H1 (cell line): ENCODE measurements at regions not wholly inside any gene's neighbourhood (a gene's known extent, or its start where the extent isn't known, plus 50 kb on each side); places are given as distances from the start of the nearest gene placed in this dataset.

Experiments
- CTCF ChIA-PET: fragments of 300-600 bp; sonication (Branson Sonifier 250); formaldehyde crosslinking; loops from one replicate; lab custom pipeline; 2021; ENCODE audit not compliant: partially characterized antibody; lab: Charles Lee
- POLR2A ChIA-PET: fragments of 300-600 bp; sonication (Branson Sonifier 250); formaldehyde crosslinking; loops from one replicate; lab custom pipeline; 2021; ENCODE audit warnings: inconsistent platforms; ENCODE audit not compliant: partially characterized antibody; lab: Charles Lee
- DNase-seq, 2 experiments: peaks; one replicate each; pipeline versions ENCODE4 v3.0.0 to v3.0.0-alpha.2; 2010 to 2022; ENCODE audit warnings: low spot score in 2 of 2, low read depth in 1 of 2, mixed read lengths in 1 of 2
- FAIRE-seq: peaks from 2 replicates; lab custom pipeline; 2011; peaks lifted over from hg19 to GRCh38; lab: Jason Lieb, UNC
- H2AFZ ChIP-seq: 2 replicates; pipeline ENCODE4 v1.8.1; 2012; ENCODE audit warnings: low read length, inconsistent platforms
- H2AK5ac ChIP-seq: 2 replicates; pipeline ENCODE4 v1.6.1; 2013; ENCODE audit warnings: low read depth, low read length
- H2BK120ac ChIP-seq: replicated peaks from 2 replicates; pipeline ENCODE3; 2013; ENCODE audit warnings: low read depth, low read length, inconsistent platforms
- H2BK12ac ChIP-seq: 2 replicates; pipeline ENCODE4 v1.6.1; 2013; ENCODE audit warnings: low read depth, low read length
- H2BK15ac ChIP-seq: 2 replicates; pipeline ENCODE4 v1.6.1; 2013; ENCODE audit warnings: low read length
- H2BK20ac ChIP-seq: 2 replicates; pipeline ENCODE4 v1.6.1; 2013; ENCODE audit warnings: low read length
- H2BK5ac ChIP-seq: 2 replicates; pipeline ENCODE4 v1.6.1; 2013; ENCODE audit warnings: low read depth, low read length
- H3K14ac ChIP-seq: 2 replicates; pipeline ENCODE4 v1.6.1; 2013; ENCODE audit warnings: inconsistent platforms; ENCODE audit not compliant: insufficient read length
- H3K18ac ChIP-seq: 2 replicates; pipeline ENCODE4 v1.6.1; 2013; ENCODE audit warnings: low read length; ENCODE audit errors: extremely low read depth
- H3K23ac ChIP-seq: 2 replicates; pipeline ENCODE4 v1.6.1; 2013; ENCODE audit warnings: inconsistent platforms; ENCODE audit not compliant: insufficient read length
- H3K23me2 ChIP-seq: 2 replicates; pipeline ENCODE4 v1.6.1; 2013; ENCODE audit warnings: low read depth, low read length
- H3K27ac ChIP-seq: 2 replicates; pipeline ENCODE4 v1.6.1; 2011; ENCODE audit warnings: low read depth, low read length, inconsistent platforms
- H3K27me3 ChIP-seq, 4 experiments: replicated peaks in 1 of 4; 1 replicate in 1 of 4; 2 replicates in 3 of 4; pipeline versions ENCODE4 v1.6.1 to v1.8.1; 2011 to 2013; ENCODE audit warnings: low read length in 3 of 4, mild to moderate bottlenecking in 3 of 4, inconsistent platforms in 2 of 4, mixed read lengths in 2 of 4, moderate library complexity in 1 of 4; ENCODE audit not compliant: control insufficient read depth in 3 of 4, insufficient read depth in 3 of 4; ENCODE audit errors: extremely low read depth in 1 of 4
- H3K36me3 ChIP-seq, 4 experiments: 2 replicates each; pipeline versions ENCODE4 v1.6.1 to v1.8.1; 2011 to 2013; ENCODE audit warnings: mild to moderate bottlenecking in 4 of 4, low read length in 3 of 4, moderate library complexity in 2 of 4, control low read depth in 1 of 4, inconsistent platforms in 1 of 4; ENCODE audit not compliant: insufficient read depth in 4 of 4, control insufficient read depth in 2 of 4
- H3K4ac ChIP-seq: replicated peaks from 2 replicates; pipeline ENCODE3; 2013; ENCODE audit warnings: low read length, low read depth, mixed read lengths, inconsistent platforms; ENCODE audit not compliant: insufficient read length
- H3K4me1 ChIP-seq, 4 experiments: replicated peaks in 1 of 4; 1 replicate in 1 of 4; 2 replicates in 3 of 4; pipeline versions ENCODE4 v1.6.1 to v1.8.1; 2011 to 2013; ENCODE audit warnings: low read length in 3 of 4, inconsistent platforms in 2 of 4, mixed read lengths in 1 of 4; ENCODE audit not compliant: insufficient read depth in 4 of 4, control insufficient read depth in 3 of 4
- H3K4me2 ChIP-seq, 2 experiments: 2 replicates each; pipeline versions ENCODE4 v1.6.1 to v1.8.1; 2011 to 2013; ENCODE audit warnings: low read depth in 2 of 2, low read length in 2 of 2, control low read depth in 1 of 2, inconsistent platforms in 1 of 2, mild to moderate bottlenecking in 1 of 2; ENCODE audit not compliant: insufficient read depth in 1 of 2
- H3K4me3 ChIP-seq, 4 experiments: fragments of 200-600, 300-600 bp in 1 of 4; sonication (generic), shearing (Covaris generic), sonication (Bioruptor Twin) in 1 of 4; 2 replicates each; pipeline versions ENCODE4 v1.5.1 to v1.8.1; 2011 to 2016; ENCODE audit warnings: low read length in 4 of 4, low read depth in 3 of 4, control low read depth in 2 of 4, inconsistent platforms in 2 of 4, mild to moderate bottlenecking in 2 of 4, mixed read lengths in 1 of 4, moderate library complexity in 1 of 4; ENCODE audit not compliant: insufficient read depth in 2 of 4; ENCODE audit errors: extremely low read depth in 1 of 4
- H3K56ac ChIP-seq: replicated peaks from 2 replicates; pipeline ENCODE3; 2013; ENCODE audit warnings: low read depth, mild to moderate bottlenecking, mixed read lengths, low read length, inconsistent platforms; ENCODE audit not compliant: insufficient read length
- H3K79me1 ChIP-seq: 2 replicates; pipeline ENCODE4 v1.6.1; 2013; ENCODE audit warnings: low read depth, low read length, control low read depth
- H3K79me2 ChIP-seq, 2 experiments: 2 replicates each; pipeline versions ENCODE4 v1.6.1 to v1.8.1; 2012 to 2013; ENCODE audit warnings: low read length in 2 of 2, mild to moderate bottlenecking in 2 of 2, inconsistent platforms in 1 of 2; ENCODE audit not compliant: insufficient read depth in 2 of 2, control insufficient read depth in 1 of 2
- H3K9ac ChIP-seq, 4 experiments: replicated peaks in 1 of 4; 1 replicate in 1 of 4; 2 replicates in 3 of 4; pipeline versions ENCODE4 v1.6.1 to v1.8.1; 2011 to 2013; ENCODE audit warnings: low read depth in 3 of 4, low read length in 3 of 4, control low read depth in 2 of 4, mild to moderate bottlenecking in 2 of 4, moderate library complexity in 2 of 4, inconsistent platforms in 1 of 4; ENCODE audit errors: extremely low read depth in 1 of 4
- H3K9me3 ChIP-seq, 2 experiments: 2 replicates each; pipeline versions ENCODE4 v1.6.1 to v1.8.1; 2012 to 2013; ENCODE audit warnings: mild to moderate bottlenecking in 2 of 2, moderate library complexity in 2 of 2, control low read depth in 1 of 2, inconsistent platforms in 1 of 2, low read depth in 1 of 2, low read length in 1 of 2, mixed read lengths in 1 of 2; ENCODE audit not compliant: insufficient read depth in 2 of 2
- H4K20me1 ChIP-seq, 2 experiments: replicated peaks in 1 of 2; 2 replicates each; pipeline versions ENCODE3 to v1.8.1; 2011 to 2013; ENCODE audit warnings: inconsistent platforms in 2 of 2, low read length in 2 of 2, mild to moderate bottlenecking in 1 of 2; ENCODE audit not compliant: insufficient read depth in 2 of 2, control insufficient read depth in 1 of 2
- H4K5ac ChIP-seq: 2 replicates; pipeline ENCODE4 v1.6.1; 2013; ENCODE audit warnings: low read length, low read depth, mixed read lengths, inconsistent platforms; ENCODE audit not compliant: insufficient read length
- H4K8ac ChIP-seq: 2 replicates; pipeline ENCODE4 v1.8.0; 2013; ENCODE audit warnings: mild to moderate bottlenecking, moderate library complexity, low read length, inconsistent platforms; ENCODE audit not compliant: insufficient read depth; ENCODE audit errors: extremely low read depth
- H4K91ac ChIP-seq: replicated peaks from 2 replicates; pipeline ENCODE3; 2013; ENCODE audit warnings: low read length, mixed read lengths, inconsistent platforms; ENCODE audit not compliant: insufficient read length
- ASH2L ChIP-seq: fragments of 200-600, 300-600 bp; sonication (generic); IDR thresholded peaks from one replicate; pipeline ENCODE4 v1.7.1; 2017; ENCODE audit warnings: low read length
- ATF3 ChIP-seq: IDR thresholded peaks from 2 replicates; pipeline ENCODE4 v1.6.1; 2011; ENCODE audit warnings: low read depth, mild to moderate bottlenecking, low read length; ENCODE audit not compliant: insufficient read depth
- BRCA1 ChIP-seq: IDR thresholded peaks from 2 replicates; pipeline ENCODE4 v1.6.1; 2012; ENCODE audit warnings: low read depth, low read length, improper control_type of control experiment
- CBX5 ChIP-seq: fragments of 300-800, 300-1000 bp; sonication (generic); IDR thresholded peaks from 2 replicates; pipeline ENCODE4 v1.7.1; 2016; ENCODE audit warnings: antibody characterized with exemption, low read length, low read depth
- CHD1 ChIP-seq: IDR thresholded peaks from 2 replicates; pipeline ENCODE4 v1.6.1; 2012; ENCODE audit warnings: low read depth, low read length, improper control_type of control experiment
- CTCF ChIP-seq, 3 experiments: IDR thresholded peaks; 1 replicate in 2 of 3; 2 replicates in 1 of 3; pipeline versions ENCODE4 v1.5.1 to v1.6.1; 2011; ENCODE audit warnings: low read length in 3 of 3, mild to moderate bottlenecking in 3 of 3, inconsistent platforms in 2 of 3, low read depth in 1 of 3, moderate library complexity in 1 of 3; ENCODE audit not compliant: insufficient read depth in 1 of 3; ENCODE audit errors: control extremely low read depth in 1 of 3
- E2F6 ChIP-seq: IDR thresholded peaks from 2 replicates; pipeline ENCODE4 v1.6.1; 2012; ENCODE audit warnings: inconsistent platforms
- EP300 ChIP-seq, 2 experiments: IDR thresholded peaks; 1 replicate in 1 of 2; 2 replicates in 1 of 2; pipeline ENCODE4 v1.6.1; 2011 to 2012; ENCODE audit warnings: low read depth in 2 of 2, low read length in 2 of 2, mild to moderate bottlenecking in 2 of 2, borderline replicate concordance in 1 of 2, inconsistent platforms in 1 of 2, moderate library complexity in 1 of 2
- JUN ChIP-seq: IDR thresholded peaks from 2 replicates; pipeline ENCODE4 v1.6.1; 2011; ENCODE audit warnings: low read depth, mild to moderate bottlenecking, improper control_type of control experiment, low read length
- JUND ChIP-seq: IDR thresholded peaks from 2 replicates; pipeline ENCODE4 v1.6.1; 2011; ENCODE audit warnings: mild to moderate bottlenecking, improper control_type of control experiment, low read length
- KDM5A ChIP-seq: fragments of 200-600 bp; IDR thresholded peaks from 2 replicates; pipeline ENCODE4 v1.7.1; 2012; ENCODE audit warnings: mild to moderate bottlenecking, low read length, inconsistent platforms, mixed read lengths

- H3K56ac ChIP-seq = no peak overlapping the region
- no peaks in the 10 kb centered on the region for H3K23me2 ChIP-seq
- H2BK120ac ChIP-seq = no peak overlapping the region
- no peaks in the 10 kb centered on the region for H3K79me1 ChIP-seq
- DNase-seq (no peak), FAIRE-seq (no peak)
- no peak overlapping the region for H3K9ac ChIP-seq
- no peak overlapping the region for H3K4ac ChIP-seq
- no peak overlapping the region for H4K5ac ChIP-seq
- H4K8ac ChIP-seq = no peak overlapping the region
- no peak overlapping the region for H3K18ac ChIP-seq
- H3K9me3 ChIP-seq = 0 out of 4 replicates have a peak, but pooled peaks cover 0 to 3% of the 10 kb centered on the region in 2 experiments
- H3K27ac ChIP-seq = no peak overlapping the region
- no peak overlapping the region for H2BK15ac ChIP-seq
- H2AK5ac ChIP-seq = no peak overlapping the region
- H4K91ac ChIP-seq = no peak overlapping the region
- no peak for TF ChIP-seq ASH2L
- TF ChIP-seq CTCF (IDR thresholded peaks at IDR 0.05; ENCODE audit: control extremely low read depth in 1 of 3, insufficient read depth in 1 of 3, low read depth in 1 of 3, low read length in 3 of 3) = no peak
- no peak for TF ChIP-seq CBX5
- no peak for TF ChIP-seq JUND
- no peak for TF ChIP-seq CHD1
- no peak for TF ChIP-seq JUN
- no peak for TF ChIP-seq KDM5A
- TF ChIP-seq E2F6 = no peak
- no peak for TF ChIP-seq ATF3
- TF ChIP-seq BRCA1 = no peak
- TF ChIP-seq EP300 (IDR thresholded peaks at IDR 0.05; ENCODE audit: borderline replicate concordance in 1 of 2, low read depth in 2 of 2, low read length in 2 of 2) = no peak
- no peaks in the 10 kb centered on the region for H3K27me3 ChIP-seq
- H3K4me3 ChIP-seq = no peak overlapping the region
- no peak overlapping the region for H2BK5ac ChIP-seq
- H2BK12ac ChIP-seq = no peak overlapping the region
- no peak overlapping the region for H2AFZ ChIP-seq
- no peaks in the 10 kb centered on the region for H3K4me1 ChIP-seq
- H3K79me2 ChIP-seq = no peaks in the 10 kb centered on the region
- no peak overlapping the region for H3K4me2 ChIP-seq
- no peak overlapping the region for H3K23ac ChIP-seq
- POLR2A ChIA-PET = no interaction called here
- H3K14ac ChIP-seq = no peak overlapping the region
- CTCF ChIA-PET = no interaction called here
- H2BK20ac ChIP-seq = no peak overlapping the region
- no peaks in the 10 kb centered on the region for H3K36me3 ChIP-seq
- H4K20me1 ChIP-seq = no peaks in the 10 kb centered on the region
Observed at GRCh38 chr1:213678348-213678747, 309.4 kb upstream of the PROX1 start.
